ENCODE measurements at regions not wholly inside any gene's neighbourhood (a gene's known extent, or its start where the extent isn't known, plus 50 kb on each side); places are given as distances from the start of the nearest gene placed in this dataset.

DNA sequence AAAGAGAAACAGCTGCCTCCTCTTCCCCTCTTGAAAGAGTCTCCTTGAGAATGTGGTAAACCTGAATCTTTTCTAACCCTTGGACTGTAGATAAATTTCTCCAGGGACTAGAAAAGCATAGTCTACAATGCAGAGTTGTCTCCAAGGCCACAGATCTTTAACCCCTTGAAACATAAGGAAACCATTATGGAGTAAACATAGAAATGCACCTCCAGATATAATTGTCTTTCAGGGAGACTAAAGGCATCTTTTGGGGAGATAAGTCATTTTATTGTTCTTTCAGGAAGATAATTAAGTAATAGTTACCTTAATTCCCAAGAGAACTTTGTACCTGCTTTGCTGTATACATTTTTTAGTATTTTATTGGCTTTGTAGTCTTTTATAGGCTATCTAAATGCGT lies 373.6 kb upstream of the GRIA1 start:
- H2BK5ac ChIP-seq (ENCODE audit: low read depth, low read length), result no peak overlapping the region
- TF ChIP-seq, protein P1, sequence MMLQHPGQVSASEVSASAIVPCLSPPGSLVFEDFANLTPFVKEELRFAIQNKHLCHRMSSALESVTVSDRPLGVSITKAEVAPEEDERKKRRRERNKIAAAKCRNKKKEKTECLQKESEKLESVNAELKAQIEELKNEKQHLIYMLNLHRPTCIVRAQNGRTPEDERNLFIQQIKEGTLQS (IDR thresholded peaks at IDR 0.05; ENCODE audit: insufficient read depth, low read depth, low read length), result no peak
- TF ChIP-seq TAF7 (optimal IDR thresholded peaks at IDR 0.05; ENCODE audit: borderline replicate concordance, low read depth, low read length), result no peak
- no peak for TF ChIP-seq TAF1 (IDR thresholded peaks at IDR 0.05; ENCODE audit: low read depth, low read length)
- no peak for TF ChIP-seq GABPA (IDR thresholded peaks at IDR 0.05; ENCODE audit: borderline replicate concordance, insufficient read depth, low read length)
- no peak for TF ChIP-seq SUZ12 (IDR thresholded peaks at IDR 0.05; ENCODE audit: low read length)
- TF ChIP-seq EP300 (IDR thresholded peaks at IDR 0.05; ENCODE audit: borderline replicate concordance in 1 of 2, low read depth in 2 of 2, low read length in 2 of 2), result no peak
- TF ChIP-seq CBX8 (IDR thresholded peaks at IDR 0.05; ENCODE audit: borderline replicate concordance, low read depth, low read length), result no peak
- no peak overlapping the region for H3K4ac ChIP-seq (replicated peaks; ENCODE audit: insufficient read length, low read depth, low read length)
- H3K23me2 ChIP-seq (ENCODE audit: low read depth, low read length), result no peaks in the 10 kb centered on the region; the same call in 1 of the 2 replicates
- FAIRE-seq (no peak), DNase-seq (ENCODE audit: low read depth in 1 of 2, low spot score in 2 of 2) (no peak)
- no peak overlapping the region for H4K5ac ChIP-seq (ENCODE audit: insufficient read length, low read depth, low read length)
- no peak overlapping the region for H3K56ac ChIP-seq (replicated peaks; ENCODE audit: insufficient read length, low read depth, low read length)
- H2BK120ac ChIP-seq (replicated peaks; ENCODE audit: low read depth, low read length), result no peak overlapping the region
- no peaks in the 10 kb centered on the region for H3K79me1 ChIP-seq (ENCODE audit: low read depth, low read length)
- H3K18ac ChIP-seq (ENCODE audit: extremely low read depth, low read length), result no peak overlapping the region
- H3K14ac ChIP-seq (ENCODE audit: insufficient read length), result no peak overlapping the region
- no peak overlapping the region for H4K8ac ChIP-seq (ENCODE audit: extremely low read depth, insufficient read depth, low read length)
- no peak overlapping the region for H2AFZ ChIP-seq (ENCODE audit: low read length)
- H3K79me2 ChIP-seq (ENCODE audit: control insufficient read depth in 1 of 2, insufficient read depth in 2 of 2, low read length in 2 of 2), result no peaks in the 10 kb centered on the region
- no peak overlapping the region for H2BK20ac ChIP-seq (ENCODE audit: low read length)
- no peaks in the 10 kb centered on the region for H3K36me3 ChIP-seq (ENCODE audit: control insufficient read depth in 2 of 4, insufficient read depth in 4 of 4, low read length in 3 of 4)
- H3K4me3 ChIP-seq (ENCODE audit: extremely low read depth in 1 of 4, insufficient read depth in 2 of 4, low read depth in 3 of 4, low read length in 4 of 4), result no peak overlapping the region
- H3K4me2 ChIP-seq (ENCODE audit: insufficient read depth in 1 of 2, low read depth in 2 of 2, low read length in 2 of 2), result no peak overlapping the region
- no peaks in the 10 kb centered on the region for H3K27me3 ChIP-seq (replicated peaks in 1 of 4; ENCODE audit: control insufficient read depth in 3 of 4, extremely low read depth in 1 of 4, insufficient read depth in 3 of 4, low read length in 3 of 4)
- ChIA-PET POLR2A (ENCODE audit: partially characterized antibody) (no interaction called here), CTCF (ENCODE audit: partially characterized antibody) (interaction anchor here (0.8 kb wide), 1 partner anchor 295 kb away, joined by 3 read pairs; no protein-coding TSS in a partner anchor)
- no peak overlapping the region for H3K27ac ChIP-seq (ENCODE audit: low read depth, low read length)
- H3K9ac ChIP-seq (replicated peaks in 1 of 4; ENCODE audit: extremely low read depth in 1 of 4, low read depth in 3 of 4, low read length in 3 of 4), result no peak overlapping the region
- H3K23ac ChIP-seq (ENCODE audit: insufficient read length), result no peak overlapping the region
- peaks cover 0 to under 1% (median under 1%) of the 10 kb centered on the region in 4 experiments; a peak in 1 of 7 replicates for H3K4me1 ChIP-seq (replicated peaks in 1 of 4; ENCODE audit: control insufficient read depth in 3 of 4, insufficient read depth in 4 of 4, low read length in 3 of 4)
- H4K91ac ChIP-seq (replicated peaks; ENCODE audit: insufficient read length, low read length), result no peak overlapping the region
- WGBS, 2 experiments (ENCODE audit: extremely low coverage in 1 of 2, insufficient coverage in 1 of 2, insufficient read length in 1 of 2, insufficient replicate concordance in 2 of 2, low coverage in 1 of 2, low lambda C conversion rate in 2 of 2, missing lambda C conversion rate in 1 of 2), result 85% methylated on average over 1 of the region's 1 CpG; no CpG with 5 or more reads in 1 of the 2 experiments
- H3K9me3 ChIP-seq (ENCODE audit: insufficient read depth in 2 of 2, low read depth in 1 of 2, low read length in 1 of 2), result no peaks in the 10 kb centered on the region
- H2BK12ac ChIP-seq (ENCODE audit: low read depth, low read length), result no peak overlapping the region
- no peak overlapping the region for H2AK5ac ChIP-seq (ENCODE audit: low read depth, low read length)
- H4K20me1 ChIP-seq (replicated peaks in 1 of 2; ENCODE audit: control insufficient read depth in 1 of 2, insufficient read depth in 2 of 2, low read length in 2 of 2), result no peaks in the 10 kb centered on the region
- no peak overlapping the region for H2BK15ac ChIP-seq (ENCODE audit: low read length)
